Vagina (tissue), 2 donors: ENCODE measurements at regions not wholly inside any gene's neighbourhood (a gene's known extent, or its start where the extent isn't known, plus 50 kb on each side); places are given as distances from the start of the nearest gene placed in this dataset.

ENCODE experiments used
- DNase-seq, 2 donors: peaks; one replicate each; pipeline ENCODE4 v3.0.0-alpha.2; 2017; ENCODE audit errors: extremely low spot score in 2 of 2
- H3K27ac ChIP-seq: fragments of 200-600 bp; sonication (generic); one replicate; pipeline ENCODE4 v1.5.1; 2019
- H3K27me3 ChIP-seq: fragments of 200-600 bp; sonication (generic); one replicate; pipeline ENCODE4 v1.5.1; 2019
- H3K36me3 ChIP-seq, 2 donors: fragments of 200-600 bp; sonication (generic); one replicate each; pipeline ENCODE4 v1.5.1; 2017 to 2019
- H3K4me1 ChIP-seq: fragments of 200-600 bp; sonication (generic); one replicate; pipeline ENCODE4 v1.5.1; 2019
- H3K4me3 ChIP-seq, 2 donors: fragments of 200-600 bp; sonication (generic); 1 replicate in 1 of 2; 2 replicates in 1 of 2; pipeline ENCODE4 v1.5.1; 2016 to 2019
- H3K9me3 ChIP-seq: fragments of 200-600 bp; sonication (generic); one replicate; pipeline ENCODE4 v1.5.1; 2019
- CTCF ChIP-seq, 3 experiments: fragments of 450-650 bp in 2 of 3; fragments of 200-600 bp in 1 of 3; sonication (generic) in 1 of 3; IDR thresholded peaks; one replicate each; pipeline ENCODE4 v1.5.1; 2017 to 2019; ENCODE audit warnings: antibody characterized with exemption in 3 of 3, mild to moderate bottlenecking in 2 of 3, moderate library complexity in 2 of 3
- POLR2A ChIP-seq, 2 donors: fragments of 450-650 bp; IDR thresholded peaks; one replicate each; pipeline ENCODE4 v1.6.1; 2017; ENCODE audit warnings: antibody characterized with exemption in 2 of 2, mild to moderate bottlenecking in 2 of 2, moderate library complexity in 2 of 2
- POLR2AphosphoS5 ChIP-seq, 2 donors: sonication (generic); formaldehyde crosslinking; IDR thresholded peaks; one replicate each; pipeline ENCODE4 v1.9.0; 2017; ENCODE audit warnings: antibody characterized with exemption in 2 of 2, mild to moderate bottlenecking in 2 of 2, low read depth in 1 of 2; ENCODE audit not compliant: insufficient read depth in 1 of 2
- intact Hi-C: fragments of 100-400 bp; cut with DNase I; formaldehyde crosslinking; loops from one replicate; pipeline ENCODE4 v1.15.1; 2023

GRCh38 chr18:44546954-44547353 lies 133.7 kb upstream of the SETBP1 start:
- H3K4me3 ChIP-seq = no peak overlapping the region
- H3K27ac ChIP-seq = no peak overlapping the region
- peaks cover 15% of the 10 kb centered on the region for H3K4me1 ChIP-seq
- intact Hi-C loops = no loop called here
- DNase-seq = no peak
- no peaks in the 10 kb centered on the region for H3K36me3 ChIP-seq
- TF ChIP-seq POLR2AphosphoS5 (IDR thresholded peaks at IDR 0.05; ENCODE audit: insufficient read depth in 1 of 2, low read depth in 1 of 2) (no peak), CTCF (IDR thresholded peaks at IDR 0.05) (no peak)
- H3K27me3 ChIP-seq = no peaks in the 10 kb centered on the region
- H3K9me3 ChIP-seq = no peaks in the 10 kb centered on the region

GRCh38 chr18:44548291-44549221 lies 132.1 kb upstream of the SETBP1 start:
- H3K9me3 ChIP-seq = no peaks in the 10 kb centered on the region
- no peak for DNase-seq
- no peaks in the 10 kb centered on the region for H3K27me3 ChIP-seq
- H3K36me3 ChIP-seq = no peaks in the 10 kb centered on the region
- no peak overlapping the region for H3K27ac ChIP-seq
- TF ChIP-seq POLR2A (IDR thresholded peaks at IDR 0.05) (no peak), POLR2AphosphoS5 (IDR thresholded peaks at IDR 0.05; ENCODE audit: insufficient read depth in 1 of 2, low read depth in 1 of 2) (no peak), CTCF (IDR thresholded peaks at IDR 0.05) (no peak)
- intact Hi-C loops = no loop called here
- peaks cover 11% of the 10 kb centered on the region for H3K4me1 ChIP-seq
- H3K4me3 ChIP-seq = no peak overlapping the region

- no peaks in the 10 kb centered on the region for H3K36me3 ChIP-seq
- no peak overlapping the region for H3K27ac ChIP-seq
- no peaks in the 10 kb centered on the region for H3K9me3 ChIP-seq
- H3K27me3 ChIP-seq = no peaks in the 10 kb centered on the region
- H3K4me1 ChIP-seq = peaks cover 11% of the 10 kb centered on the region
- no peak for DNase-seq
- no peak overlapping the region for H3K4me3 ChIP-seq
- intact Hi-C loops = no loop called here
- no peak for TF ChIP-seq POLR2A (IDR thresholded peaks at IDR 0.05)
- no peak for TF ChIP-seq CTCF (IDR thresholded peaks at IDR 0.05)
- no peak for TF ChIP-seq POLR2AphosphoS5 (IDR thresholded peaks at IDR 0.05; ENCODE audit: insufficient read depth in 1 of 2, low read depth in 1 of 2)
Measured at GRCh38 chr18:44552706-44553105, 128.0 kb upstream of the SETBP1 start.

GRCh38 chr18:44556296-44556695 lies 124.4 kb upstream of the SETBP1 start:
- Histone ChIP-seq H3K9me3 (no peaks in the 10 kb centered on the region), H3K36me3 (no peaks in the 10 kb centered on the region), H3K27me3 (no peaks in the 10 kb centered on the region), H3K4me1 (no peaks in the 10 kb centered on the region), H3K4me3 (no peak overlapping the region), H3K27ac (no peak overlapping the region)
- no peak for TF ChIP-seq CTCF (IDR thresholded peaks at IDR 0.05)
- no peak for TF ChIP-seq POLR2A (IDR thresholded peaks at IDR 0.05)
- no peak for TF ChIP-seq POLR2AphosphoS5 (IDR thresholded peaks at IDR 0.05; ENCODE audit: insufficient read depth in 1 of 2, low read depth in 1 of 2)
- intact Hi-C loops = no loop called here
- DNase-seq = no peak

- H3K36me3 ChIP-seq = no peaks in the 10 kb centered on the region
- no peaks in the 10 kb centered on the region for H3K9me3 ChIP-seq
- H3K27me3 ChIP-seq = no peaks in the 10 kb centered on the region
- intact Hi-C loops = no loop called here
- TF ChIP-seq POLR2A (IDR thresholded peaks at IDR 0.05) = no peak
- TF ChIP-seq POLR2AphosphoS5 (IDR thresholded peaks at IDR 0.05; ENCODE audit: insufficient read depth in 1 of 2, low read depth in 1 of 2) = no peak
- no peak for TF ChIP-seq CTCF (IDR thresholded peaks at IDR 0.05)
- no peak overlapping the region for H3K27ac ChIP-seq
- H3K4me3 ChIP-seq = no peak overlapping the region
- no peak for DNase-seq
- H3K4me1 ChIP-seq = no peaks in the 10 kb centered on the region
Measured at GRCh38 chr18:44557616-44558151, 123.0 kb upstream of the SETBP1 start.
